Activated CD4-positive, alpha-beta T cell treated with anti-CD3 and anti-CD28 coated beads, Interleukin-2, Interleukin-6, amounts not matched to agents 100 ng/mL and 50 ng/mL, durations not matched to agents 16 hours and 8 hours (primary cell): ENCODE measurements at regions not wholly inside any gene's neighbourhood (a gene's known extent, or its start where the extent isn't known, plus 50 kb on each side); places are given as distances from the start of the nearest gene placed in this dataset.
A peak's percentile ranks its signal among the peaks of the same experiment; 100 is the strongest.
"Not testable (repeated sequence)": the region's sequence is repeated elsewhere in the genome, so short reads cannot be mapped to it uniquely, and the experiment has no call there.

Experiments used
- DNase-seq: peaks from one replicate; pipeline ENCODE4 v3.0.0-alpha.2; 2020

- DNase-seq: no peak
Measured at GRCh38 chr13:100810481-100810880, 135.9 kb upstream of the TMTC4 start.

GRCh38 chr13:100809856-100810255 is 135.3 kb upstream of the TMTC4 start:
- DNase-seq: no peak

GRCh38 chr13:100809129-100809390 is 134.5 kb upstream of the TMTC4 start:
- no peak for DNase-seq

GRCh38 chr13:100808330-100809128 is 133.9 kb upstream of the TMTC4 start:
- DNase-seq: no peak

GRCh38 chr13:100803091-100803490 is 128.5 kb upstream of the TMTC4 start:
- DNase-seq: no peak

GRCh38 chr13:100800283-100800875 is 125.8 kb upstream of the TMTC4 start:
- DNase-seq: no peak

GRCh38 chr13:100798739-100799361 is 124.3 kb upstream of the TMTC4 start:
- no peak for DNase-seq

- DNase-seq: no peak
Measured at GRCh38 chr13:100797921-100798320, 123.3 kb upstream of the TMTC4 start.

GRCh38 chr13:100796463-100796862 is 121.9 kb upstream of the TMTC4 start:
- no peak for DNase-seq

- DNase-seq: no peak
Measured at GRCh38 chr13:100794575-100794974, 120.0 kb upstream of the TMTC4 start.

- no peak for DNase-seq
Measured at GRCh38 chr13:100790405-100790804, 115.8 kb upstream of the TMTC4 start.

- peak; percentile 52 for DNase-seq
Measured at GRCh38 chr13:100789968-100790367, 115.4 kb upstream of the TMTC4 start.

GRCh38 chr13:100789481-100789880 is 114.9 kb upstream of the TMTC4 start:
- DNase-seq: no peak

- DNase-seq: no peak
Measured at GRCh38 chr13:100789025-100789424, 114.4 kb upstream of the TMTC4 start.

- DNase-seq: no peak
Measured at GRCh38 chr13:100788540-100788939, 113.9 kb upstream of the TMTC4 start.

- DNase-seq: no peak
Measured at GRCh38 chr13:100787899-100788298, 113.3 kb upstream of the TMTC4 start.

GRCh38 chr13:100776686-100777085 is 102.1 kb upstream of the TMTC4 start:
- DNase-seq: not testable (repeated sequence)

GRCh38 chr13:100773923-100774663 is 99.5 kb upstream of the TMTC4 start:
- DNase-seq: no peak

GRCh38 chr13:100773429-100773828 is 98.8 kb upstream of the TMTC4 start:
- no peak for DNase-seq

- peak; percentile 32 for DNase-seq
Measured at GRCh38 chr13:100767192-100767591, 92.6 kb upstream of the TMTC4 start.

- not testable (repeated sequence) for DNase-seq
Measured at GRCh38 chr13:100766570-100766969, 92.0 kb upstream of the TMTC4 start.

- no peak for DNase-seq
Measured at GRCh38 chr13:100764937-100765336, 90.3 kb upstream of the TMTC4 start.

GRCh38 chr13:100762126-100762525 is 87.5 kb upstream of the TMTC4 start:
- DNase-seq: not testable (repeated sequence)

GRCh38 chr13:100755891-100756290 is 81.3 kb upstream of the TMTC4 start:
- DNase-seq: no peak
